H9 (cell line): ENCODE measurements at regions not wholly inside any gene's neighbourhood (a gene's known extent, or its start where the extent isn't known, plus 50 kb on each side); places are given as distances from the start of the nearest gene placed in this dataset.

Source experiments
- DNase-seq: peaks from one replicate; pipeline ENCODE4 v3.0.0-alpha.2; 2017
- H2AFZ ChIP-seq: one replicate; pipeline ENCODE4 v1.6.1; 2013; ENCODE audit warnings: mild to moderate bottlenecking, low read length, control low read depth, moderate library complexity
- H2AK5ac ChIP-seq: 2 replicates; pipeline ENCODE4 v1.6.1; 2013; ENCODE audit warnings: low read length, control low read depth, mixed read lengths; ENCODE audit not compliant: insufficient read length
- H2BK120ac ChIP-seq: one replicate; pipeline ENCODE4 v1.6.1; 2013; ENCODE audit warnings: low read depth, mild to moderate bottlenecking, low read length, control low read depth, inconsistent platforms; ENCODE audit not compliant: poor library complexity, severe bottlenecking
- H2BK12ac ChIP-seq: 2 replicates; pipeline ENCODE4 v1.6.1; 2013; ENCODE audit warnings: low read length, control low read depth, mixed read lengths, low read depth; ENCODE audit not compliant: insufficient read length
- H2BK15ac ChIP-seq: 2 replicates; pipeline ENCODE4 v1.6.1; 2013; ENCODE audit warnings: low read depth, low read length, control low read depth
- H2BK20ac ChIP-seq: one replicate; pipeline ENCODE4 v1.6.1; 2013; ENCODE audit warnings: low read depth, mild to moderate bottlenecking, low read length, control low read depth, inconsistent platforms; ENCODE audit not compliant: poor library complexity, severe bottlenecking
- H2BK5ac ChIP-seq: 2 replicates; pipeline ENCODE4 v1.6.1; 2013; ENCODE audit warnings: low read length, control low read depth, mixed read lengths; ENCODE audit not compliant: insufficient read length
- H3K14ac ChIP-seq: 2 replicates; pipeline ENCODE4 v1.6.1; 2013; ENCODE audit warnings: low read length, control low read depth; ENCODE audit not compliant: insufficient read depth
- H3K18ac ChIP-seq: 2 replicates; pipeline ENCODE4 v1.6.1; 2013; ENCODE audit warnings: low read depth, mild to moderate bottlenecking, mixed read lengths, low read length, control low read depth; ENCODE audit not compliant: insufficient read length
- H3K23ac ChIP-seq: 2 replicates; pipeline ENCODE4 v1.6.1; 2013; ENCODE audit warnings: low read length, control low read depth, mixed read lengths, low read depth; ENCODE audit not compliant: insufficient read length
- H3K23me2 ChIP-seq: 2 replicates; pipeline ENCODE4 v1.6.1; 2013; ENCODE audit warnings: low read depth, mild to moderate bottlenecking, mixed read lengths, low read length, control low read depth; ENCODE audit not compliant: insufficient read length, poor library complexity, severe bottlenecking
- H3K27ac ChIP-seq: 2 replicates; pipeline ENCODE4 v1.5.1; 2013; ENCODE audit warnings: low read length, control low read depth, mixed read lengths, low read depth; ENCODE audit not compliant: insufficient read length
- H3K27me3 ChIP-seq: 2 replicates; pipeline ENCODE4 v1.6.1; 2013; ENCODE audit warnings: low read length, control low read depth, inconsistent platforms; ENCODE audit not compliant: insufficient read depth
- H3K4ac ChIP-seq: 2 replicates; pipeline ENCODE4 v1.6.1; 2013; ENCODE audit warnings: low read depth, mild to moderate bottlenecking, control low read depth, inconsistent platforms, low read length, moderate library complexity
- H3K4me1 ChIP-seq: 2 replicates; pipeline ENCODE4 v1.6.1; 2013; ENCODE audit warnings: low read length, control low read depth, inconsistent platforms; ENCODE audit not compliant: insufficient read depth
- H3K4me2 ChIP-seq: 2 replicates; pipeline ENCODE4 v1.6.1; 2013; ENCODE audit warnings: low read length, control low read depth, mixed read lengths; ENCODE audit not compliant: insufficient read length, insufficient read depth
- H3K56ac ChIP-seq: 2 replicates; pipeline ENCODE4 v1.6.1; 2013; ENCODE audit warnings: low read depth, mild to moderate bottlenecking, mixed read lengths, low read length, control low read depth; ENCODE audit not compliant: insufficient read length
- H3K79me1 ChIP-seq: 2 replicates; pipeline ENCODE4 v1.6.1; 2013; ENCODE audit warnings: low read depth, mild to moderate bottlenecking, moderate library complexity, low read length, control low read depth, inconsistent platforms; ENCODE audit not compliant: insufficient read depth, poor library complexity, severe bottlenecking
- H3K79me2 ChIP-seq: 2 replicates; pipeline ENCODE4 v1.6.1; 2013; ENCODE audit warnings: low read length, control low read depth, inconsistent platforms; ENCODE audit not compliant: insufficient read depth
- H3K9ac ChIP-seq: 2 replicates; pipeline ENCODE4 v1.6.1; 2013; ENCODE audit warnings: low read length, control low read depth, mixed read lengths; ENCODE audit not compliant: insufficient read length; ENCODE audit errors: extremely low read depth
- H3K9me3 ChIP-seq: one replicate; pipeline ENCODE4 v1.6.1; 2013; ENCODE audit warnings: low read depth, low read length, inconsistent platforms; ENCODE audit not compliant: control insufficient read depth
- H3T11ph ChIP-seq: one replicate; pipeline ENCODE4 v1.6.1; 2013; ENCODE audit warnings: mild to moderate bottlenecking, low read length, control low read depth, inconsistent platforms
- H4K20me1 ChIP-seq: one replicate; pipeline ENCODE4 v1.6.1; 2013; ENCODE audit not compliant: control insufficient read depth, insufficient read length, insufficient read depth
- H4K5ac ChIP-seq: 2 replicates; pipeline ENCODE4 v1.6.1; 2013; ENCODE audit warnings: low read depth, mild to moderate bottlenecking, mixed read lengths, low read length, control low read depth; ENCODE audit not compliant: insufficient read length
- H4K8ac ChIP-seq: replicated peaks from 2 replicates; pipeline ENCODE4 v1.6.1; 2013; ENCODE audit warnings: low read length, control low read depth, mixed read lengths, low read depth; ENCODE audit not compliant: insufficient read length
- H4K91ac ChIP-seq: 2 replicates; pipeline ENCODE4 v1.6.1; 2013; ENCODE audit warnings: low read depth, mild to moderate bottlenecking, moderate library complexity, mixed read lengths, low read length, control low read depth; ENCODE audit not compliant: insufficient read length
- H3K27ac Mint-ChIP-seq, 3 experiments: 2 replicates in 2 of 3; 3 replicates in 1 of 3; pipeline ENCODE4 v1.8.0; 2020 to 2021; ENCODE audit warnings: mixed read lengths in 3 of 3, mild to moderate bottlenecking in 1 of 3, moderate library complexity in 1 of 3
- H3K27me3 Mint-ChIP-seq: 2 replicates; pipeline ENCODE4 v1.8.0; 2021; ENCODE audit warnings: low read depth, mild to moderate bottlenecking, moderate library complexity, mixed read lengths
- H3K36me3 Mint-ChIP-seq, 3 experiments: 2 replicates in 2 of 3; 3 replicates in 1 of 3; pipeline ENCODE4 v1.8.0; 2020 to 2021; ENCODE audit warnings: low read depth in 3 of 3, mixed read lengths in 3 of 3; ENCODE audit not compliant: insufficient read depth in 1 of 3
- H3K4me1 Mint-ChIP-seq, 2 experiments: 2 replicates each; pipeline ENCODE4 v1.8.0; 2020; ENCODE audit warnings: mixed read lengths in 2 of 2
- H3K4me3 Mint-ChIP-seq, 2 experiments: 2 replicates in 1 of 2; 3 replicates in 1 of 2; pipeline ENCODE4 v1.8.0; 2020 to 2021; ENCODE audit warnings: mild to moderate bottlenecking in 2 of 2, mixed read lengths in 2 of 2, moderate library complexity in 1 of 2
- H3K9me3 Mint-ChIP-seq, 2 experiments: 2 replicates in 1 of 2; 3 replicates in 1 of 2; pipeline ENCODE4 v1.8.0; 2020; ENCODE audit warnings: mild to moderate bottlenecking in 2 of 2, mixed read lengths in 2 of 2, moderate library complexity in 1 of 2
- WGBS: extraction: QIAGEN DNeasy Blood & Tissue Kit; methylation state at CpG from one replicate; pipeline ENCODE4 v1.1.7; 2013; ENCODE audit warnings: missing lambda C conversion rate, low lambda C conversion rate, mixed read lengths; ENCODE audit not compliant: insufficient read length; ENCODE audit errors: extremely low coverage; 5-methylcytosine and 5-hydroxymethylcytosine counted together
- TF ChIP-seq, protein P1 (sequence below): fragments of 200-600 bp; sonication (generic); conservative IDR thresholded peaks from 3 replicates; pipeline ENCODE4 v1.8.0; 2021; ENCODE audit warnings: antibody characterized with exemption, mild to moderate bottlenecking

DNA sequence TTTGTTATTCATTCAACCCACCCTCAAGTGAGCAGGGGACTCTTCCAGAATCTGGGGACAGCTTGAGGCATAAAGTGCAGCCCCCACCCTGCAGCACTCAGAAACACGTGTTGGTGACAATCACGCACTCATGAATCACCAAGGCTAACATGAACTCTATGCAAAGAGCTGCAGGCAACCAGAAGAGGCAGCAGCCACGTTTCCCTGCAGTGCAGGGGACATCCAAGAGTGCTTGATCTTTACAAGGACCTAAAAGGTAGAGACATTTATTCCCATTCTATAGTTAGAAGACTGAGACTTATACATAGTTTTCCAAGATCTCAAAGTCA is 135.2 kb upstream of the GDF10 start:
- H3K79me1 ChIP-seq = no peaks in the 10 kb centered on the region
- no peak overlapping the region for H3K27ac ChIP-seq
- H4K5ac ChIP-seq = no peak overlapping the region
- no peak overlapping the region for H2AFZ ChIP-seq
- no peak overlapping the region for H3K14ac ChIP-seq
- H4K91ac ChIP-seq = no peak overlapping the region
- Mint-ChIP-seq H3K36me3 (peaks cover 0 to 11% (median 6%) of the 10 kb centered on the region in 3 experiments; a peak in 6 of 7 replicates), H3K27ac (no peak overlapping the region), H3K4me1 (no peaks in the 10 kb centered on the region), H3K27me3 (peaks cover 3% of the 10 kb centered on the region; the same call in 1 of the 2 replicates), H3K9me3 (peaks cover 16% of the 10 kb centered on the region in 2 experiments), H3K4me3 (no peak overlapping the region)
- no peak overlapping the region for H3K23ac ChIP-seq
- H3K4me2 ChIP-seq = no peak overlapping the region
- peaks cover 3% of the 10 kb centered on the region for H3K23me2 ChIP-seq
- no peak overlapping the region for H3K9ac ChIP-seq
- WGBS = no CpG with 5 or more reads among the region's 3 CpGs
- no peak overlapping the region for H2AK5ac ChIP-seq
- H2BK5ac ChIP-seq = no peak overlapping the region
- H3K79me2 ChIP-seq = no peaks in the 10 kb centered on the region
- H3T11ph ChIP-seq = no peak overlapping the region
- H3K9me3 ChIP-seq = peaks cover 4% of the 10 kb centered on the region
- TF ChIP-seq, protein P1, sequence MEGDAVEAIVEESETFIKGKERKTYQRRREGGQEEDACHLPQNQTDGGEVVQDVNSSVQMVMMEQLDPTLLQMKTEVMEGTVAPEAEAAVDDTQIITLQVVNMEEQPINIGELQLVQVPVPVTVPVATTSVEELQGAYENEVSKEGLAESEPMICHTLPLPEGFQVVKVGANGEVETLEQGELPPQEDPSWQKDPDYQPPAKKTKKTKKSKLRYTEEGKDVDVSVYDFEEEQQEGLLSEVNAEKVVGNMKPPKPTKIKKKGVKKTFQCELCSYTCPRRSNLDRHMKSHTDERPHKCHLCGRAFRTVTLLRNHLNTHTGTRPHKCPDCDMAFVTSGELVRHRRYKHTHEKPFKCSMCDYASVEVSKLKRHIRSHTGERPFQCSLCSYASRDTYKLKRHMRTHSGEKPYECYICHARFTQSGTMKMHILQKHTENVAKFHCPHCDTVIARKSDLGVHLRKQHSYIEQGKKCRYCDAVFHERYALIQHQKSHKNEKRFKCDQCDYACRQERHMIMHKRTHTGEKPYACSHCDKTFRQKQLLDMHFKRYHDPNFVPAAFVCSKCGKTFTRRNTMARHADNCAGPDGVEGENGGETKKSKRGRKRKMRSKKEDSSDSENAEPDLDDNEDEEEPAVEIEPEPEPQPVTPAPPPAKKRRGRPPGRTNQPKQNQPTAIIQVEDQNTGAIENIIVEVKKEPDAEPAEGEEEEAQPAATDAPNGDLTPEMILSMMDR = no peak
- no peak overlapping the region for H2BK12ac ChIP-seq
- no peak overlapping the region for H2BK120ac ChIP-seq
- H2BK15ac ChIP-seq = no peak overlapping the region
- no peak overlapping the region for H3K4ac ChIP-seq
- no peaks in the 10 kb centered on the region for H3K27me3 ChIP-seq
- H3K4me1 ChIP-seq = no peaks in the 10 kb centered on the region
- no peak overlapping the region for H3K56ac ChIP-seq
- DNase-seq = no peak
- H4K20me1 ChIP-seq = no peaks in the 10 kb centered on the region
- no peak overlapping the region for H4K8ac ChIP-seq
- no peak overlapping the region for H2BK20ac ChIP-seq
- no peak overlapping the region for H3K18ac ChIP-seq
